Neural cell (in vitro differentiated cells): ENCODE measurements at regions not wholly inside any gene's neighbourhood (a gene's known extent, or its start where the extent isn't known, plus 50 kb on each side); places are given as distances from the start of the nearest gene placed in this dataset.

Source experiments
- EP300 ChIP-seq: fragments of 450-650 bp; conservative IDR thresholded peaks from 2 replicates; pipeline ENCODE4 v1.6.1; 2014; ENCODE audit warnings: antibody characterized with exemption, mild to moderate bottlenecking, moderate library complexity; ENCODE audit not compliant: poor library complexity, severe bottlenecking
- EZH2 ChIP-seq: fragments of 200-600, 300-800 bp; shearing (Covaris generic), sonication (generic); IDR thresholded peaks from 2 replicates; pipeline ENCODE4 v1.6.1; 2014; ENCODE audit warnings: antibody characterized with exemption, low read length, borderline replicate concordance, mild to moderate bottlenecking; ENCODE audit not compliant: insufficient read depth, poor library complexity, severe bottlenecking
- MXI1 ChIP-seq: fragments of 450-650 bp; conservative IDR thresholded peaks from 2 replicates; pipeline ENCODE4 v1.6.1; 2014; ENCODE audit warnings: antibody characterized with exemption, mild to moderate bottlenecking; ENCODE audit not compliant: poor library complexity, severe bottlenecking
- POLR2AphosphoS5 ChIP-seq: IDR thresholded peaks from 2 replicates; pipeline ENCODE4 v1.6.1; 2012
- RAD21 ChIP-seq: fragments of 450-650 bp; conservative IDR thresholded peaks from 2 replicates; pipeline ENCODE4 v1.6.1; 2014; ENCODE audit warnings: antibody characterized with exemption, mild to moderate bottlenecking, moderate library complexity
- REST ChIP-seq: IDR thresholded peaks from 2 replicates; pipeline ENCODE4 v1.6.1; 2012; ENCODE audit warnings: borderline replicate concordance
- SMC3 ChIP-seq: fragments of 450-650 bp; conservative IDR thresholded peaks from 2 replicates; pipeline ENCODE4 v1.6.1; 2014; ENCODE audit warnings: antibody characterized with exemption, mild to moderate bottlenecking, moderate library complexity; ENCODE audit not compliant: poor library complexity
- TAF1 ChIP-seq: IDR thresholded peaks from 2 replicates; pipeline ENCODE4 v1.6.1; 2012; ENCODE audit warnings: low read depth
- TF ChIP-seq, protein P1 (sequence below): fragments of 450-650 bp; IDR thresholded peaks from 2 replicates; pipeline ENCODE4 v1.5.1; 2014; ENCODE audit warnings: antibody characterized with exemption, mild to moderate bottlenecking, moderate library complexity; ENCODE audit not compliant: poor library complexity, severe bottlenecking

DNA sequence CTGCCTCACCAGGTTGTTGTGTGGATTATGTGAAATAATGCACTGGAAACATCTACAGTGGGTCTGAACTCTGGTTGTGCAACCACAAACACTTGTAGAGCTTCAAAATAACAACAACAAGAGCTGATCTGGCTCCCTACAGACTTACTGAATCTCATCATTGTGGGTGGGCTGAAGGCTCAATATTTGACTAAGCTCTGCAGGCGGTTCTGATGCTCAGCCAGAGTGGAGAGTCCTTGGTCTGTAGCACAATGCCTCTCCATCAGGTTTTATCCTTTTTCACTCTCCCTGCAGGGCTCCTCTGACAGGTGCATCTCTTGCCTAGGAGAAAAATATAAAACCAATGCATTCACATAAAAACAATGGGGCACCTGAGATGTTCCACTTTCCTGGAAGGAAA lies 456.3 kb upstream of the ONECUT1 start:
- TF ChIP-seq, protein P1, sequence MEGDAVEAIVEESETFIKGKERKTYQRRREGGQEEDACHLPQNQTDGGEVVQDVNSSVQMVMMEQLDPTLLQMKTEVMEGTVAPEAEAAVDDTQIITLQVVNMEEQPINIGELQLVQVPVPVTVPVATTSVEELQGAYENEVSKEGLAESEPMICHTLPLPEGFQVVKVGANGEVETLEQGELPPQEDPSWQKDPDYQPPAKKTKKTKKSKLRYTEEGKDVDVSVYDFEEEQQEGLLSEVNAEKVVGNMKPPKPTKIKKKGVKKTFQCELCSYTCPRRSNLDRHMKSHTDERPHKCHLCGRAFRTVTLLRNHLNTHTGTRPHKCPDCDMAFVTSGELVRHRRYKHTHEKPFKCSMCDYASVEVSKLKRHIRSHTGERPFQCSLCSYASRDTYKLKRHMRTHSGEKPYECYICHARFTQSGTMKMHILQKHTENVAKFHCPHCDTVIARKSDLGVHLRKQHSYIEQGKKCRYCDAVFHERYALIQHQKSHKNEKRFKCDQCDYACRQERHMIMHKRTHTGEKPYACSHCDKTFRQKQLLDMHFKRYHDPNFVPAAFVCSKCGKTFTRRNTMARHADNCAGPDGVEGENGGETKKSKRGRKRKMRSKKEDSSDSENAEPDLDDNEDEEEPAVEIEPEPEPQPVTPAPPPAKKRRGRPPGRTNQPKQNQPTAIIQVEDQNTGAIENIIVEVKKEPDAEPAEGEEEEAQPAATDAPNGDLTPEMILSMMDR = no peak
- TF ChIP-seq POLR2AphosphoS5 = no peak
- no peak for TF ChIP-seq RAD21
- no peak for TF ChIP-seq TAF1
- TF ChIP-seq MXI1 = no peak
- no peak for TF ChIP-seq EZH2
- TF ChIP-seq REST = no peak
- no peak for TF ChIP-seq EP300
- no peak for TF ChIP-seq SMC3
